ENCODE measurements at regions not wholly inside any gene's neighbourhood (a gene's known extent, or its start where the extent isn't known, plus 50 kb on each side); places are given as distances from the start of the nearest gene placed in this dataset.

GRCh38 chr3:137061186-137061585 is 103.4 kb downstream of the IL20RB start:
- DNase-seq = peak in 1 of 2 experiments; percentile 35

- DNase-seq = no peak
These were observed 104.5 kb downstream of the IL20RB start for GRCh38 chr3:137062250-137062649.

- DNase-seq = no peak
These were observed 107.6 kb downstream of the IL20RB start for GRCh38 chr3:137065381-137065780.

GRCh38 chr3:137066092-137066491 is 108.3 kb downstream of the IL20RB start:
- DNase-seq = no peak

- no peak for DNase-seq
These were observed 113.3 kb downstream of the IL20RB start for GRCh38 chr3:137071104-137071503.

GRCh38 chr3:137075020-137075419 is 117.2 kb downstream of the IL20RB start:
- no peak for DNase-seq

GRCh38 chr3:137078040-137078439 is 120.3 kb downstream of the IL20RB start:
- no peak for DNase-seq

GRCh38 chr3:137079571-137079970 is 121.8 kb downstream of the IL20RB start:
- no peak for DNase-seq

- DNase-seq = no peak
These were observed 123.9 kb downstream of the IL20RB start for GRCh38 chr3:137081711-137082110.

GRCh38 chr3:137082763-137083162 is 125.0 kb downstream of the IL20RB start:
- DNase-seq = no peak

GRCh38 chr3:137083332-137083731 is 125.5 kb downstream of the IL20RB start:
- no peak for DNase-seq

GRCh38 chr3:137084586-137084985 is 126.8 kb downstream of the IL20RB start:
- no peak for DNase-seq

- DNase-seq = no peak
These were observed 139.6 kb downstream of the IL20RB start for GRCh38 chr3:137097386-137097785.

- DNase-seq = no peak
These were observed 140.1 kb downstream of the IL20RB start for GRCh38 chr3:137097852-137098251.

GRCh38 chr3:137099364-137100219 is 141.8 kb downstream of the IL20RB start:
- DNase-seq = no peak

GRCh38 chr3:137100326-137100725 is 142.5 kb downstream of the IL20RB start:
- no peak for DNase-seq

- no peak for DNase-seq
These were observed 146.0 kb downstream of the IL20RB start for GRCh38 chr3:137103739-137104138.

GRCh38 chr3:137105277-137105977 is 147.6 kb downstream of the IL20RB start:
- peak; percentile 76 to 81 for DNase-seq

GRCh38 chr3:137106612-137107240 is 148.9 kb downstream of the IL20RB start:
- no peak for DNase-seq

GRCh38 chr3:137108699-137109440 is 151.1 kb downstream of the IL20RB start:
- no peak for DNase-seq

GRCh38 chr3:137110392-137110996 is 152.7 kb downstream of the IL20RB start:
- DNase-seq = peak; percentile 38 to 49

- no peak for DNase-seq
These were observed 153.7 kb downstream of the IL20RB start for GRCh38 chr3:137111497-137111896.

- DNase-seq = no peak
These were observed 158.8 kb downstream of the IL20RB start for GRCh38 chr3:137116619-137117018.
